Gastrocnemius medialis (tissue), 4 donors: ENCODE measurements at regions not wholly inside any gene's neighbourhood (a gene's known extent, or its start where the extent isn't known, plus 50 kb on each side); places are given as distances from the start of the nearest gene placed in this dataset.

Experiments
- POLR2A ChIP-seq, 2 donors: fragments of 450-650 bp; IDR thresholded peaks; one replicate each; pipeline ENCODE4 v1.6.1; 2017; ENCODE audit warnings: antibody characterized with exemption in 2 of 2, mild to moderate bottlenecking in 2 of 2, moderate library complexity in 2 of 2
- TF ChIP-seq, protein P1 (sequence below), 5 experiments: fragments of 450-650 bp in 3 of 5; fragments of 200-600 bp in 2 of 5; sonication (generic) in 2 of 5; IDR thresholded peaks in 4 of 5; conservative IDR thresholded peaks in 1 of 5; 1 replicate in 4 of 5; 2 replicates in 1 of 5; pipeline ENCODE4 v1.5.1; 2016 to 2019; ENCODE audit warnings: antibody characterized with exemption in 5 of 5, mild to moderate bottlenecking in 3 of 5, moderate library complexity in 3 of 5

DNA sequence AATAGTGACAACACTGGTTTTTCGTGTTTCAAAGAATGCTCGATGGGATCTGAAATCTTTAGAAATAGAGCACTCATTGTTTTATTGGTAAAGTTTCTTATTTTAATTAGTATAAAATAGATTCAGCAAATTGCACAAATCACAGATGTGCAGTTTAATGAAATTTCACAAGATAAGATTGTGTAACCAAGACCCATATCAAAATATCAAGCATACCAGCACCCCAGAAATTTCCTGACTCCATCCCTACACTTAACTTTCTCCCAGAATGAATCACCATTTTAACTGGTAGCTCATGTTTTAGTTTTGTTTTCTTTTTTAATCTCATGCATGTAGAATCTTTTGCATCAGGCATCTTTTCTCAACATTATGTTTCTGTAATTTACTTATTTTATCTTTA lies 185.9 kb downstream of the KCNJ2 start:
- TF ChIP-seq, protein P1, sequence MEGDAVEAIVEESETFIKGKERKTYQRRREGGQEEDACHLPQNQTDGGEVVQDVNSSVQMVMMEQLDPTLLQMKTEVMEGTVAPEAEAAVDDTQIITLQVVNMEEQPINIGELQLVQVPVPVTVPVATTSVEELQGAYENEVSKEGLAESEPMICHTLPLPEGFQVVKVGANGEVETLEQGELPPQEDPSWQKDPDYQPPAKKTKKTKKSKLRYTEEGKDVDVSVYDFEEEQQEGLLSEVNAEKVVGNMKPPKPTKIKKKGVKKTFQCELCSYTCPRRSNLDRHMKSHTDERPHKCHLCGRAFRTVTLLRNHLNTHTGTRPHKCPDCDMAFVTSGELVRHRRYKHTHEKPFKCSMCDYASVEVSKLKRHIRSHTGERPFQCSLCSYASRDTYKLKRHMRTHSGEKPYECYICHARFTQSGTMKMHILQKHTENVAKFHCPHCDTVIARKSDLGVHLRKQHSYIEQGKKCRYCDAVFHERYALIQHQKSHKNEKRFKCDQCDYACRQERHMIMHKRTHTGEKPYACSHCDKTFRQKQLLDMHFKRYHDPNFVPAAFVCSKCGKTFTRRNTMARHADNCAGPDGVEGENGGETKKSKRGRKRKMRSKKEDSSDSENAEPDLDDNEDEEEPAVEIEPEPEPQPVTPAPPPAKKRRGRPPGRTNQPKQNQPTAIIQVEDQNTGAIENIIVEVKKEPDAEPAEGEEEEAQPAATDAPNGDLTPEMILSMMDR (IDR thresholded peaks at IDR 0.05 in 4 of 5, conservative IDR thresholded peaks at IDR 0.05 in 1 of 5), result no peak
- TF ChIP-seq POLR2A (IDR thresholded peaks at IDR 0.05), result no peak
